GM21786 (cell line): ENCODE measurements at regions not wholly inside any gene's neighbourhood (a gene's known extent, or its start where the extent isn't known, plus 50 kb on each side); places are given as distances from the start of the nearest gene placed in this dataset.
"Not testable (repeated sequence)": the region's sequence is repeated elsewhere in the genome, so short reads cannot be mapped to it uniquely, and the experiment has no call there.

ENCODE experiments used
- ATAC-seq: cut with Tn5 transposase; IDR thresholded peaks from one replicate; pipeline ENCODE4 v1.9.1; 2021; ENCODE audit not compliant: unreplicated experiment

DNA sequence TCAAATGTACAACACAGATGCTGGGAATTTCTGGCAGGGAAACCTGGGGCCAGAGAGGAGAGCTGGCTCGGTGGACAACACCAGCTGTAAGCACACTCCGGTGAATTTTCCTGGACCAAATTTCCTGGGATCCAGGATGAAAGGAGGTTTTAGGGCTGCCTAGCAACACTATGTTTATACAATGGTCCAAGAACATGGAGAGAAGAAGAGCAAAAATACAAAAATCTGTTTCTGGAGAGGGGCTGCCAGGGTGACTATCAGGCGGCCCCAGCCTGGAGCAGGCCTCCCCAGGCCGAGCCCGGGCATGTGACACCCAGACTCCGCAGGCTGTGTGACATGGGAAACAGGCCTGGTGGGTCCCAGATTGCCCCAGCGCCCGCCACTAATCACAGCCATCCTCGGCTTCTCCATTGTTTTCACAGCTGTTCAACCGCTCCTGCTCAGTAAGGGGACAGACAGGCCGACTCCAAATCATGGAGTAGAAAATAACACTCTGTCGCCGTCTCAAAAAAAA is 336.0 kb upstream of the NFIA start:
- no peak for ATAC-seq

DNA sequence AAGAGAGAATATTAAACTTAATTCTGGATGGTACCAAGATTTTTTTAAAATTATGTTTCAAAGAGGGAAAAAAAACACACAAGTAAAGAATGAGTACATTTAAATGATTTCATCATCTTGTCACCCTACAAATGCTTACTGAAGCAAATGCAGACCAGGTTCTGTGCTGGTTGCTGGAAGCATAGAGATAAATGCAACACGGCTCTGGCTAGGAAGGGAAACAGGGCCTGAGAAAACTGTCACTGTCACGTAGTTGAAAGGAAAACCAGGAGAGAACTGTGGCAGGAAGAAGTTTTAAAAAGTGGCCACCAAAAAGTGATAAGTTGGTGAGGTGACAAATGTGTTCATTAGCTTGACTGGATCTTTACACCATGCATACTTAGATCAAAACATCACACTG is 336.9 kb upstream of the NFIA start:
- no peak for ATAC-seq

DNA sequence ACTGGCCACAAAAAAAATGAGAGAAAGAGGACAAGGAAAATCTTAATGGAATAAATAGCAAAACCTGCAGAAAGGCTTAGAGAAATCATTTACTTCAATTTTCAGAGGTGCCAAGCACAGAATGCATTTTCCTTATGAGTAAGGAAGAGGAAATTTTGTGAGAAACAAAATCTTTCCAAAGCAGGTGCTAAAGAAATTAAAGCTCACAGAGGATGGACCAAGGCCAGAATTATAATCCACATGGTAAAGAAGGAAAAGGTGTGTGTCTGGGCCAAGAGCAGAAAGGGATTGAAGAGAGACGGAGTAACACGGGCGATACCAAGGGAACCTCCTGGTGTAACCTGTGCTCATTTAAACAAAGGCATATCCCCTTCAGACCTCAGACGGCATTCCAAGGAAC is 340.0 kb upstream of the NFIA start:
- no peak for ATAC-seq

DNA sequence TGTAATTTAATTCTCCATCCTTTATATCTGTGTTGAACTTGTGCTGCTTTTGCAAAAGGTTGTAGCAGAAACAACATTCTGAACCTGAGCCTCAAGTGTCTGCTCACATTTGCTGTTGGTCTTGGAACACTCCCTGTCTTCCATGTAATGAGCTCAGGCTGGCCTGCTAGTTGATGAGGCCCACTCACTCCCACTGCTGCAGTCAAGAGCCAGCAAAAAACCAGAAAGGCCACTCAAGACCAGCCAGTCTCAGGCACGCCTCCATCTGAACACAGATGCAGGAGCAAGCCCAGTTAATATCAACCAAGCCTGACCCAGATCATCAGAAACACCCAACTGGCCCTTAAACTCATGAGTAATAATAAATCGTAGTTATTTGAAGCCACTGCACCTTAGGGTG is 342.2 kb upstream of the NFIA start:
- no peak for ATAC-seq

DNA sequence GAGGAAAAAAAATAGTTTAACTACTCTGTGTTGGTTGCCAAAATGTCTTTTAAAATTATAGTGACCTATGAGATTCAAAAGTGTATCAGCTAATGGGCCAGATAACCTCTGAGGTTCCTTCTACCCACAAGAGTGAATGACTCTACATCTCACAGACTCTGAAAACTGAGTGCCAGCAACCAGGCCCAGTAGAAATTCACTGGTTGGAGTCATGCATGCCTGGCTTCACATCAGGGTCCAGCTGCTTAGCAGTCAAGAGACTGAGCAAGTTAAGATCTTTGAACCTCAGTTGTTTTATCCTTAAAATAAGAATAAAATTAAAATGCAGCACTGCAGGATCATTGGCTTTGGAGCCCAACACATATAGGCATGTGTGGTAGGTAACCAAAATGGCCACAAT is 342.6 kb upstream of the NFIA start:
- ATAC-seq = no peak

DNA sequence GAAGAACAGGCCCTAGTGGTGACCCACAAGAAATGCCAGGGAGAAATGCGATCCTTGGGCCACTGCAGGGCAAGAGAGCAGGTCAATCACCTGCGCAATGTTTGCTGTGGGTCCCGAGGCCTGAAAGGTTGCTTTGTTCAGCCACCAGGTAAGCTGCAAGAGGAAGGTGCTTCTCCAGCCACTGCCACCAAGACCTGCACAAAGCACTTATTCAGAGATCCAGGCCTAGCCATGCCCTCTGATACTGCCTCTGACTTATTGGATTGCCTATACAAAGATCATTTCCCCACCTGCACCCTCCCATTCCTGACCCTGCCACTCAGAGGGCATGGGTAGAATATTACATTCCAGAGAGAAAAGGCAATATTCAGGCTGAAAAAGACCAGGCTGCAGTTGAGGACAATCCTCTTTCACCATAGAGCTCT is 349.4 kb upstream of the NFIA start:
- no peak for ATAC-seq

DNA sequence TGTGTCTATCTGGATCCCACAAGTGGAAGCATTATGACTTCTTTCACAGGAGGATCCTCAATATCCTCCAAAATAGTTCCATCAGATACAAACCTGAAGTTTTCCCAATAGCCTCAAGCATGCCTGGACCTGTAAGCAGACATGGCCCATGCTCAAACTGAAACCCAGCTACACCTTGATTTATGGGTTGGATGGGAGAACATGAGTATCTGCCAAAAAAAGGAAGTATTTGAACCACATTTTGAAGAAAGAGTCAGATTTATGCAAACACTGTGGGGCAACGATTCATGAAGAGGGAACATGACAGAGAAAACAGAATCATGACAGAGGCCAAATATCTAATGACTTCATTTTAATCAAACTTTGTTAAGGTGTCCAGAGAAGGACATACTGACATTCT is 351.0 kb upstream of the NFIA start:
- ATAC-seq = no peak

DNA sequence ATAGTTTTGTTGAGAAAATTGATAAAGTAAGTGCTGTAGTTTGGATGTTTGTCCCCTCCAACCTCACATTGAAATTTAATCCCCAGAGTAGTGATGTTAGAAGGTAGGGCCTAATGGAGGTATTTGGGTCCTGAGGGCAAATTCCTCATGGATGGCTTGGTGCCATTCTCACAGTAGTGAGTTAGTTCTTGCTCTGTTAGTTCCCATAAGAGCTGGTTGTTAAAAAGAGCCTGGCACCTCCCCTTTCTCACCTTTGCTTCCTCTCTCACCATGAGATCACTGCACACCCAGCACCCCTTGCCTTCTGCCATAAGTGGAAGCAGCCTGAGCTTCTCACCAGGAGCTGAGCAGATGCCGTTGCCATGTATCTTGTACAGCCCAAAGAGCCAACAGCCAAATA is 354.8 kb upstream of the NFIA start:
- no peak for ATAC-seq

DNA sequence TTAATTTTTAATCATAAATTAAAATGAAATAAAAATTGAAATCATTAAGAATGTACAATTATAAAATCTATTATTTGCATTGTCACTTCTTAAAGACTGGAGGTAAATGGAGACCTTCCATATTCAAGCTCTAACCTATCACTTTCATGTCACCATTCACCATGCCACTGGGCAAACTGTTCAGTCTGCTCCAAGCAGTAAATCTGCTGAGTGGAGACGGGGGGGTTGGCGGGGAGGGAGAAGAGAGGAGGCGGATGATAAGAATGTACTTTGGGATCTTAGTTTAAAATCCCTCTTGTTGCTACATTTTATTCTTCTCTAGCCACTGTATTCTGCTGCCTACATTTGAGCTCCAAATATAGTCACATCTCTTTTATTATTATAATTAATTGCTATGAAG is 365.9 kb upstream of the NFIA start:
- no peak for ATAC-seq

DNA sequence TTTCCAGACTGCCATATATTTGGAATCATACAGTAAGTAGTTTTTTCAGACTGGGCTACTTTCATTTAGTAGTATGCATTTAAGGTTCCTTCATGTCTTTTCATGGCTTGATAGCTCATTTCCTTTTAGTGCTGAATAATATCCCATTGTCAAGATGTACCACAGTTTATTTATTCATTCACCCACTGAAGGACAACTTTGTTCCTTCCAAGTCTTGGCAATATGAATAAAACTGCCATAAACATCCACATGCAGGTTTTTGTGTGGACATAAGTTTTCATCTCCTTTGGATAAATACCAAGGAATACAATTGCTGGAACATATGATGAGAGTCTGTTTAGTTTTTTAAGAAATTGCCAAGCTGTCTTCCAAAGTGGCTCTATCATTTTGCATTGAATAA is 366.4 kb upstream of the NFIA start:
- ATAC-seq = no peak

DNA sequence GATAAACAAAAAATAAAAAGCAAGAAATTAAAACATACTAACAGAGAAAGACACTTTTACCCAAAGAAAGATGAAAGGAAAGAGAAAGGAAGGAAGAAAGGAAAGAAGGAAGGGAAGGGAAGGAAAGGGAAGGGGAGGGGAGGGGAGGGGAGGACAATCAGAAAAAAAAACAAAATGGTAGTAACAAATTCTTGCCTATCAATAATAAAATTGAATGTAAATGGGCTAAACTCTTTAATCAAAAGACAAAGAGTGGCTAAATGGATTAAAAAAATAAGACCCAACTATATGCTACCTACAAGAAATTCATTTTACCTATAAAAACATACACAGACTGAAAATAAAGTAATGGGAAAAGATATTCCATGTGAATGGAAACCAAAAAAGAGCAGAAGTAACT is 372.9 kb upstream of the NFIA start:
- no peak for ATAC-seq

DNA sequence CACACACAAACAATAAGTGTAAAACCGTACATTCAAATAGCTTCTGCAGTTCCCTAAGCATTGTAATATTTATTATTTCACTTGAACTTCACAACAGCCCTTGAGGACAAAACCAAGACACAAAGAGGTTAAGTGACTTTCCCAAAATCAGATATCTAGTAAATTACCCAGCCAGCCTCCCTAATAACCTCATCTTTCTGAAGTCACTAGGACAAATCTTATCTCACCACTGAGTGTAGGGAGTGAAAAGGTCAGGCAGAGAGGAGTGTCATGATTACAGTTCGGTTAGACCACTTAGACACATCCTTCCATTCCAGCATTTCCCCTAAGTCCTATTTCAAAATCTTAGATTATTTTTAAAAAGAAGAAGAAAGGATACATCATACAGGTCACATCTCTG is 377.3 kb upstream of the NFIA start:
- ATAC-seq = no peak

DNA sequence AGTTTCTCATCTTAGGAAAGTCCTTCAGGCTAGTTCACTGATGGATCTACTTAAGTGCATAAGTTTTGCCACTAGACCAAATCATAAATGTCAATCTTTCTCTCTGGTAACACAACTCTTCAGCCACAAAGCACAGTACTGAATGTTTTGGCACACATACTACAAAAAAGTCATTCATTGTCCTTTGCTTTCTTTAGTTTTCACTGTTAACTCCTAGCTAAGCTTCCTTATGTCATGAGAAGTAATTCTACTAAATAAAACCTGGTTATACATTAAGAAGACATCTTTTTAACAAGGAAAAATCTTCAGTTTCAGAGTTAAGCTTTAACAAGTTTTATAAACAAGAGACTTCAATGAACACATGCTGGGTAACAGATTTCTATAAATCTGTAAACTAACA is 379.2 kb upstream of the NFIA start:
- ATAC-seq = no peak

DNA sequence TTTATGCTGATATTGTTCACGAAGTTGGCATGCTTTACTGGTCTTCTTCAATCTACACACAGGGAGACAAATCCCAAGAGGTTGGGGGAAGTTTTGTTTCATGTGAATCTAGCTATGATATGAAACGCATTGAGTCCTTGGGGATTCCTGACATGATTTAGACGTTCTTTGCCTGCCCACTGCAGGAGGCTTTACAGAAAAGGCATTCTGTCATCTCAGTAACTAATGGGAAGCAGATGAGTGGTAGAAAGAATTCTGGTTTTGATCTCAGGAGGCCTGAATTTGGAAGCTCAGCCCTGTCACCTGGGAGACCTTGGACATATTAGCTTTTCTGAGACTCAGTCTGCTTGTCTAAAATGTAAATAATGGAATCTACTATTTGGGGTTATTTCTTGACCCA is 383.0 kb upstream of the NFIA start:
- no peak for ATAC-seq

DNA sequence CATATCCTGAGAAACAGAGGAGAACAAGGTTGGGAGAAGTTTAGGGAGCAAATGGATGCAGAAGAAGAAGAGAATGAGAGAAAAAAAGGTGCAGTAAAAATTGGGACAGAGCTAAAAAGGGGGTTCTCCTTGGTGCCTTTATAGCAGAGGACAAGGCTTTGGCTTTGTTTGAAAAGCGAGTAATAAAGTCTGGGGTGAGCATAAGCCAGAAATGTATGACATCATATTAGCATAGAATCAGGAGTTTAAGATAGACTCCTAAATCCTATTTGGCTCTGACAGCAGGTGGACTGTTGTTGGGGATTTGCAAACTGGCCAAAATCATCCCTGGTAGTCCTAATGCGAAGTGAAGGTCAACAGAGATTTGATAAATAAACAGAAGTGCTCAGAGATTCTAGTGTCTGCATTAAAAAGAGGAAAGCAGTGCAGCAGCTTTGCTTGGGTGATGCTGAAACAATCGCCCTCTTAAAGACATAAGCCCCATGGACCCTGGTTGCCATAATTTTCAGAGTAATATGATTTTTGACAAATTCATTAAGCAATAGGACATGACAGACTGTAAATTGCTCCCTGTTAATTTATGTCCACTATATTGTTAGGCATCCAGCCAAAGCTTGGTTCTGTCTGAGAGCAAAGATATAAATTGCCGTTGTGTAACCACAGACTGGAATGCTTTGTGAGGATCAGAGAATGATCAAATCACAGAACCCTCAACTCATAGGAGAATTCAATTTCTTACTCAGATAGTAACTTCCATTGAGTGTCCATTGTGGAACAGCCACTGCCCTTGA is 385.0 kb upstream of the NFIA start:
- no peak for ATAC-seq

DNA sequence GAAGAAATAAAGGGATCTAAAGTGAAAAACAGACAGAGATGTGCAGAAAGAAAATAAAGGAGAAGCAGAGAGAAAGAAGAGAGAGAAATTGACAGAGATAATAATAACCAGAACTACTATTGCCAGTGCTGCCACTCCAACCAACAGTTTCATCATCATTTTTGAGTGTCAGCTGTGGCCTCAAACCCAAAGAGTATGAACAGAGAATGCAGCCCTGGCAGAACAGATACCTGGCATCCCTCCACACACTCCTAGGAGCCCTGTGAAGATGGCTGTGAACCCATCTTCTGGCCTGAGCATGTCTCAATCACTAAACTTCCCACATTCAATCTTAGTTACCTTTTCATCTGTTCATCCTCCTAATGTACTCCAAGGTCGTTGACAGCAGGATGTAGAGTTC is 385.8 kb upstream of the NFIA start:
- ATAC-seq = no peak

DNA sequence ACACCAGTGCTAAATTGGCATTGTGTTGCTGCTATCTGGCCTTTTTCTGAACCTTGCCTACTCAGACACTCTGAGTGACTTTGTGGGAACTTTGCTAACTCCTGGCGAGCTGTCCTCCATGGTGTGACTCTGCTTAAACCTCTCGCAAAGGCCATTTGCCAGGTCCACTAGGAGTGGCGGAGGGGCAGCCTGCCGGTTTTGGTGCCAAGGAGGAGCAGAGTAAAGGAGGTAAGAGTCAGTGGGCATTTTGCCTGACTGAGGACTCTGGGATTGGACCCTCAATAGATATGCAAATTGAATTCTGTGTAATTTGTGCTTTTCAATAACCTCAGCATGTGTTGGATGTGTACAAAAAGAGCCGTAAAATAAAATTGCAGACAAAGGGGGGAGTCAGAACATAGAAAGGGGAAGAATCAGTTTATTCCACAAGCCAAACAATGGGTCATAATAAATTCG is 386.6 kb upstream of the NFIA start:
- ATAC-seq = no peak

DNA sequence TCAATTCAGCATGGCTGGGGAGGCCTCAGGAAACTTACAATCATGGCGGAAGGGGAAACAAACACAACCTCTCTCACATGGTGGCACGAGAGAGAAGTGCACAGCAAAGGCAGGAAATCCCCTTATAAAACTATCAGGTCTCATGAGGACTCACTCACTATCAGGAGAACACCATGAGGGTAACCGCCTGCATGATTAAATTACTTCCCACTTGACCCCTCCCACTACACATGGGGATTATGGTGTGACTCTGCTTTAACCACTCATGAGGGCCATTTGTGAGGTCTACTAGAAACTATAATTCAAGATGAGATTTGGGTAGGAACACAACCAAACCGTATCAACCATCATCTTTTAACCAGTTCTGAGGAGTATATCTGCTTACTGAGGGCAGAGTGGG is 387.4 kb upstream of the NFIA start:
- no peak for ATAC-seq

DNA sequence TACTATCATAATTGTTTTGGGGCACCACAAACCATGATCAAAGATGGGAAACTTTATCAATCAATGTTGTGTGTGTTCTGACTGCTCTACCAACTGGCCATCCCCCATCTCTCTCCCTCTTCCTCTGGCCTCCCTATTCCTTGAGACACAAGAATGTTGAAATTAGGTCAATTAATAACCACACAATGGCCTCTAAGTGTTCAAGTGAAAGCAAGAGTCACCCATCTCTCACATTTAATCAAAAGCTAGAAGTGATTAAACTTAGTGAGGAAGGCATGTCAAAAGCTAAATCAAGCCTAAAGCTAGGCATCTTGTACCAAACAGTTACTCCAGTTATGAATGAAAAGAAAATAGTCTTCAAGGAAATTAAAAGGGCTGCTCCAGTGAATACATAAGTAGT is 390.3 kb upstream of the NFIA start:
- no peak for ATAC-seq

DNA sequence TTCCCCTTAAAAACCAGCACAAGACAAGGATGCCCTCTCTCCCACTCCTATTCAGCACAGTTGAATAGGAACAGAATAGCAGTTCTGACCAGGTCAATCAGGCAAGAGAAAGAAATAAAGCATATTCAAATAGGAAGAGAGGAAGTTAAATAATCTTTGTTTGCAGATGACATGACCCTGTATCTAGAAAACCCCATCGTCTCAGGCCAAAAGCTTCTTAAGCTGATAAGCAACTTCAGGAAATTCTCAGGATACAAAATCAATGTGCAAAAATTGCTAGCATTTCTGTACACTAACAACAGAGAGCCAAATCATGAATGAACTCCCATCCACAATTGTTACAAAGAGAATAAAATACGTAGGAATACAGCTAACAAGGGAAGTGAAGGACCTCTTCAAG is 394.1 kb upstream of the NFIA start:
- ATAC-seq = not testable (repeated sequence)

DNA sequence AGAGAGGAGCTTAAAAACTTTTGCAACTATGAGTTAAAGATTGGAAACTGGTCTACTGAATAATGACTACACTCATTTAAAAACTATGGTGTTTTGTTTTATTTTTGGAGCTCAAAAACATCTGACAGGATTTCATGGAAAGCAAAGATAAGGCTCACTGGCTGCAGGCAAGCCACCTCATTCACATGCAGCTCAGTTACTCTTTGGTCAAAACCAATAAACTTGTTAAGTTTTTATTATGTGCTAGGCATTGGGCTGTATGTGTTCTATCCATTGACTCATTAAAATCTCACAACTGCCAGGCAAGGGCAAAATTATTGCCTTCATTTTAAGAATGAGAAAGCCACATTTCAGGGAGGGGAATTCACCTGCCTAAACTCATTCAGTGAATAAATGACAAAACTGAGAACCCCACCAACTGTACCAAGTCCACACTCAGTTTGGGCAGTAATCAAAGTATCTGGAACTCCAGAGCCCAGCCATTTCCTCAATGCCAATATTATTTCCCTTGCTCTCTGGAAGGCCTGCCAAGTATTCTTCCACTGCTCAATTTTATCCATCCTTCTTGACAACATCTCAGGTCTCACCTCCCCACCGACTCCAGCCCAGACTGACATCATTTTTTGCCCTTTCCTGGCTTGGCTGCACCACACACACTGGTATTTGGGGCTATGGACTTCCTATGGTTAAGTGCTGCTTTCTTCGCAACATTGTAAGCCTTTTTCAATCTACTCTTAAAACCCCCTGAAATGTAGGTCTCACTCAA is 401.1 kb upstream of the NFIA start:
- ATAC-seq = no peak
